Naive thymus-derived CD4-positive, alpha-beta T cell (primary cell): ENCODE measurements at regions not wholly inside any gene's neighbourhood (a gene's known extent, or its start where the extent isn't known, plus 50 kb on each side); places are given as distances from the start of the nearest gene placed in this dataset.

Source experiments
- ATAC-seq: fragments of 150-1000 bp; cut with Tn5 transposase; 2 replicates; pipeline ENCODE4 v1.10.0; 2021; ENCODE audit warnings: mild to moderate bottlenecking, moderate library complexity
- CTCF ChIA-PET: fragments of 350-600 bp; sonication (Branson Sonifier 250); formaldehyde crosslinking; loops from one replicate; lab custom pipeline; 2021; ENCODE audit warnings: antibody characterized with exemption; lab: Charles Lee
- POLR2A ChIA-PET: fragments of 350-600 bp; sonication (Branson Sonifier 250); formaldehyde crosslinking; loops from one replicate; lab custom pipeline; 2021; ENCODE audit warnings: antibody characterized with exemption, inconsistent platforms; lab: Charles Lee
- DNase-seq, 9 donors: peaks; one replicate each; pipeline versions ENCODE4 v3.0.0 to v3.0.0-alpha.2; 2020 to 2022; ENCODE audit warnings: mixed read lengths in 1 of 9
- H3K27ac ChIP-seq: one replicate; pipeline ENCODE4 v1.7.0; 2013; ENCODE audit warnings: mild to moderate bottlenecking, low read depth, low read length, moderate library complexity
- H3K27me3 ChIP-seq, 2 donors: one replicate each; pipeline ENCODE4 v1.7.0; 2013; ENCODE audit warnings: low read length in 2 of 2, mild to moderate bottlenecking in 2 of 2, moderate library complexity in 2 of 2; ENCODE audit not compliant: control insufficient read depth in 2 of 2, insufficient read depth in 2 of 2
- H3K36me3 ChIP-seq, 3 experiments: 1 replicate in 2 of 3; 2 replicates in 1 of 3; pipeline ENCODE4 v1.7.0; 2013; ENCODE audit warnings: low read length in 3 of 3, mild to moderate bottlenecking in 3 of 3, moderate library complexity in 1 of 3; ENCODE audit not compliant: insufficient read depth in 3 of 3, control insufficient read depth in 2 of 3
- H3K4me1 ChIP-seq, 2 donors: one replicate each; pipeline ENCODE4 v1.7.0; 2013; ENCODE audit warnings: low read length in 2 of 2, mild to moderate bottlenecking in 2 of 2, moderate library complexity in 1 of 2; ENCODE audit not compliant: control insufficient read depth in 2 of 2, insufficient read depth in 2 of 2
- H3K4me3 ChIP-seq: 2 replicates; pipeline ENCODE4 v1.7.0; 2013; ENCODE audit warnings: mild to moderate bottlenecking, low read length
- H3K9me3 ChIP-seq, 3 experiments: 1 replicate in 2 of 3; 2 replicates in 1 of 3; pipeline ENCODE4 v1.7.0; 2013; ENCODE audit warnings: low read length in 3 of 3; ENCODE audit not compliant: control insufficient read depth in 2 of 3
- H3K27ac Mint-ChIP-seq, 9 donors: one replicate each; pipeline ENCODE4 v1.8.0; 2020 to 2022; ENCODE audit warnings: mixed read lengths in 9 of 9, mild to moderate bottlenecking in 8 of 9, moderate library complexity in 5 of 9, inconsistent platforms in 2 of 9
- H3K27me3 Mint-ChIP-seq, 5 donors: one replicate each; pipeline ENCODE4 v1.8.0; 2021 to 2022; ENCODE audit warnings: mixed read lengths in 5 of 5, mild to moderate bottlenecking in 1 of 5
- H3K36me3 Mint-ChIP-seq, 5 donors: one replicate each; pipeline ENCODE4 v1.8.0; 2020 to 2022; ENCODE audit warnings: mixed read lengths in 5 of 5, mild to moderate bottlenecking in 3 of 5, inconsistent platforms in 1 of 5
- H3K4me1 Mint-ChIP-seq, 7 donors: one replicate each; pipeline ENCODE4 v1.8.0; 2020 to 2022; ENCODE audit warnings: mixed read lengths in 7 of 7, mild to moderate bottlenecking in 3 of 7, inconsistent platforms in 1 of 7
- H3K4me3 Mint-ChIP-seq, 10 donors: one replicate each; pipeline ENCODE4 v1.8.0; 2020 to 2022; ENCODE audit warnings: mild to moderate bottlenecking in 10 of 10, mixed read lengths in 10 of 10, moderate library complexity in 6 of 10, inconsistent platforms in 2 of 10
- H3K9me3 Mint-ChIP-seq, 11 donors: one replicate each; pipeline ENCODE4 v1.8.0; 2020 to 2022; ENCODE audit warnings: mixed read lengths in 11 of 11, mild to moderate bottlenecking in 4 of 11, inconsistent platforms in 1 of 11, moderate library complexity in 1 of 11
- intact Hi-C, 2 donors: fragments of 100-400 bp; cut with micrococcal nuclease; formaldehyde crosslinking; loops; one replicate each; pipeline ENCODE4 v1.15.1; 2023

GRCh38 chr4:125986307-125986706 is 671.6 kb downstream of the FAT4 start:
- Histone ChIP-seq H3K36me3 (no peaks in the 10 kb centered on the region), H3K4me1 (no peaks in the 10 kb centered on the region), H3K9me3 (no peaks in the 10 kb centered on the region), H3K27ac (no peak overlapping the region), H3K27me3 (no peaks in the 10 kb centered on the region), H3K4me3 (no peak overlapping the region)
- H3K9me3 Mint-ChIP-seq = peaks cover 0 to 28% (median 1%) of the 10 kb centered on the region in 11 donors
- no peaks in the 10 kb centered on the region for H3K36me3 Mint-ChIP-seq
- POLR2A ChIA-PET = no interaction called here
- H3K4me1 Mint-ChIP-seq = no peaks in the 10 kb centered on the region
- no peaks in the 10 kb centered on the region for H3K27me3 Mint-ChIP-seq
- intact Hi-C loops = no loop called here
- ATAC-seq = no peak
- no peak for DNase-seq
- no peak overlapping the region for H3K4me3 Mint-ChIP-seq
- CTCF ChIA-PET = no interaction called here
- H3K27ac Mint-ChIP-seq = no peak overlapping the region

- intact Hi-C loops = no loop called here
- H3K27ac ChIP-seq = no peak overlapping the region
- H3K27me3 Mint-ChIP-seq = no peaks in the 10 kb centered on the region
- no peaks in the 10 kb centered on the region for H3K36me3 ChIP-seq
- ATAC-seq (no peak), DNase-seq (no peak)
- H3K4me1 Mint-ChIP-seq = no peaks in the 10 kb centered on the region
- no peak overlapping the region for H3K27ac Mint-ChIP-seq
- H3K9me3 Mint-ChIP-seq = peaks cover 0 to 21% (median 1%) of the 10 kb centered on the region in 11 donors
- ChIA-PET POLR2A (no interaction called here), CTCF (no interaction called here)
- H3K27me3 ChIP-seq = no peaks in the 10 kb centered on the region
- no peaks in the 10 kb centered on the region for H3K36me3 Mint-ChIP-seq
- no peak overlapping the region for H3K4me3 Mint-ChIP-seq
- no peak overlapping the region for H3K4me3 ChIP-seq
- no peaks in the 10 kb centered on the region for H3K4me1 ChIP-seq
- H3K9me3 ChIP-seq = no peaks in the 10 kb centered on the region
These were observed 673.7 kb downstream of the FAT4 start for GRCh38 chr4:125988464-125988863.

- Mint-ChIP-seq H3K4me3 (no peak overlapping the region), H3K27ac (no peak overlapping the region), H3K9me3 (peaks cover 0 to 17% (median 0%) of the 10 kb centered on the region in 11 donors), H3K4me1 (no peaks in the 10 kb centered on the region), H3K27me3 (no peaks in the 10 kb centered on the region), H3K36me3 (no peaks in the 10 kb centered on the region)
- no peak for DNase-seq
- ChIA-PET CTCF (no interaction called here), POLR2A (no interaction called here)
- ATAC-seq = no peak
- Histone ChIP-seq H3K4me3 (no peak overlapping the region), H3K36me3 (no peaks in the 10 kb centered on the region), H3K9me3 (no peaks in the 10 kb centered on the region), H3K4me1 (no peaks in the 10 kb centered on the region), H3K27ac (no peak overlapping the region), H3K27me3 (no peaks in the 10 kb centered on the region)
- intact Hi-C loops = no loop called here
These were observed 676.6 kb downstream of the FAT4 start for GRCh38 chr4:125991398-125991797.

GRCh38 chr4:125992891-125993290 is 678.1 kb downstream of the FAT4 start:
- no peak overlapping the region for H3K27ac Mint-ChIP-seq
- peaks cover 0 to 17% (median 0%) of the 10 kb centered on the region in 11 donors for H3K9me3 Mint-ChIP-seq
- intact Hi-C loops = no loop called here
- no peaks in the 10 kb centered on the region for H3K4me1 ChIP-seq
- no peaks in the 10 kb centered on the region for H3K36me3 ChIP-seq
- DNase-seq = no peak
- no peak for ATAC-seq
- ChIA-PET CTCF (no interaction called here), POLR2A (no interaction called here)
- no peaks in the 10 kb centered on the region for H3K4me1 Mint-ChIP-seq
- H3K4me3 ChIP-seq = no peak overlapping the region
- no peaks in the 10 kb centered on the region for H3K9me3 ChIP-seq
- H3K27ac ChIP-seq = no peak overlapping the region
- H3K4me3 Mint-ChIP-seq = no peak overlapping the region
- no peaks in the 10 kb centered on the region for H3K27me3 Mint-ChIP-seq
- H3K36me3 Mint-ChIP-seq = no peaks in the 10 kb centered on the region
- no peaks in the 10 kb centered on the region for H3K27me3 ChIP-seq

- Mint-ChIP-seq H3K27ac (no peak overlapping the region), H3K36me3 (no peaks in the 10 kb centered on the region), H3K4me1 (no peaks in the 10 kb centered on the region), H3K9me3 (peaks cover 0 to 23% (median 0%) of the 10 kb centered on the region in 11 donors), H3K4me3 (no peak overlapping the region), H3K27me3 (no peaks in the 10 kb centered on the region)
- DNase-seq (no peak), ATAC-seq (no peak)
- Histone ChIP-seq H3K4me1 (no peaks in the 10 kb centered on the region), H3K4me3 (no peak overlapping the region), H3K27ac (no peak overlapping the region), H3K9me3 (no peaks in the 10 kb centered on the region), H3K36me3 (no peaks in the 10 kb centered on the region), H3K27me3 (no peaks in the 10 kb centered on the region)
- ChIA-PET POLR2A (no interaction called here), CTCF (no interaction called here)
- intact Hi-C loops = no loop called here
These were observed 679.3 kb downstream of the FAT4 start for GRCh38 chr4:125994024-125994423.

GRCh38 chr4:125994430-125994829 is 679.7 kb downstream of the FAT4 start:
- ATAC-seq = no peak
- H3K27ac Mint-ChIP-seq = no peak overlapping the region
- peaks cover 0 to 22% (median 0%) of the 10 kb centered on the region in 11 donors for H3K9me3 Mint-ChIP-seq
- POLR2A ChIA-PET = no interaction called here
- no peak overlapping the region for H3K27ac ChIP-seq
- intact Hi-C loops = no loop called here
- H3K9me3 ChIP-seq = no peaks in the 10 kb centered on the region
- no peaks in the 10 kb centered on the region for H3K36me3 ChIP-seq
- H3K36me3 Mint-ChIP-seq = no peaks in the 10 kb centered on the region
- CTCF ChIA-PET = no interaction called here
- no peak for DNase-seq
- no peak overlapping the region for H3K4me3 Mint-ChIP-seq
- H3K27me3 ChIP-seq = no peaks in the 10 kb centered on the region
- H3K4me1 ChIP-seq = no peaks in the 10 kb centered on the region
- H3K4me3 ChIP-seq = no peak overlapping the region
- no peaks in the 10 kb centered on the region for H3K4me1 Mint-ChIP-seq
- no peaks in the 10 kb centered on the region for H3K27me3 Mint-ChIP-seq

- no peaks in the 10 kb centered on the region for H3K4me1 ChIP-seq
- H3K27ac ChIP-seq = no peak overlapping the region
- H3K36me3 ChIP-seq = no peaks in the 10 kb centered on the region
- H3K27me3 ChIP-seq = no peaks in the 10 kb centered on the region
- Mint-ChIP-seq H3K36me3 (no peaks in the 10 kb centered on the region), H3K4me3 (no peak overlapping the region), H3K4me1 (no peaks in the 10 kb centered on the region), H3K9me3 (peaks cover 0 to 9% (median 4%) of the 10 kb centered on the region in 11 donors), H3K27me3 (no peaks in the 10 kb centered on the region), H3K27ac (no peak overlapping the region)
- DNase-seq (no peak), ATAC-seq (no peak)
- ChIA-PET CTCF (no interaction called here), POLR2A (no interaction called here)
- no peak overlapping the region for H3K4me3 ChIP-seq
- H3K9me3 ChIP-seq = peaks cover 0 to under 1% (median 0%) of the 10 kb centered on the region in 3 experiments
- intact Hi-C loops = no loop called here
These were observed 690.2 kb downstream of the FAT4 start for GRCh38 chr4:126004941-126005340.
